GM10266 (cell line): ENCODE measurements at regions not wholly inside any gene's neighbourhood (a gene's known extent, or its start where the extent isn't known, plus 50 kb on each side); places are given as distances from the start of the nearest gene placed in this dataset.
"Not testable (repeated sequence)": the region's sequence is repeated elsewhere in the genome, so short reads cannot be mapped to it uniquely, and the experiment has no call there.

Experiments
- DNase-seq: peaks from one replicate; pipeline ENCODE4 v3.0.0; 2012; ENCODE audit errors: extremely low spot score
- TF ChIP-seq, protein P1 (sequence below): IDR thresholded peaks from 2 replicates; pipeline ENCODE4 v1.5.1; 2012; ENCODE audit warnings: mild to moderate bottlenecking, low read depth; ENCODE audit not compliant: control insufficient read depth, insufficient read depth; ENCODE audit errors: missing control alignments

DNA sequence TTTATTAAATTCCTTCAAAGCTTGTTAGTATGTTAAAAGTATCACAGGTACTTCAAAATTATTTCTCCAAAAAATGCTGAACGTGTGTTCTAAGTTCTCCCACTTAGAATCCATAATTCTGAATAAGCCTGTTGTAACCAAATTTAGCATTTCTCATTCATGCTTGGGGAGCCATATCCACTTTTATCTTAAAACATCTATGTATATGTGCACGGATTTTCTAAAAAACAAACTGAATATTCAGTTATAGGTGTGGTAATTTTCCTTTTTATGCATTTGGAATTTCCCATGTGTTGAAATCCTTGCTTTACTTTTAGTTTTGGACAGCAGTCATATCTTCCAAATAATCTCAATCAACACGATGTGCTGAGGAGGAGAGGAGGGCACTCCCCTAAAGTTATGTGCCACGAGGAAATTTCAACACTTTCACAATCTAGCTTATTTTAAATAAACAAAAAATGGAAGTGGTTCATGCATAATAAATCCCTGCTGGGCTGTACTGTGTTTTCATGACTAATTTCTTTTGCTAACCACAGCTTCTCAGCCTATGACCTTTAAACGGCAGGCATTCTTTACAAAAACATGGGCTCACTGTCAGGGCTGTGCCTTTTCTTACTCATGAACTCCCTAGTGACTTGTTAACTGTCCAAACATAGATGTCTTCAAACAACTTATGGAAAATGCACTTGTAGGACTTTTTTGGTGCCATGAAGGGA is 380.3 kb upstream of the SEMA3C start:
- TF ChIP-seq, protein P1, sequence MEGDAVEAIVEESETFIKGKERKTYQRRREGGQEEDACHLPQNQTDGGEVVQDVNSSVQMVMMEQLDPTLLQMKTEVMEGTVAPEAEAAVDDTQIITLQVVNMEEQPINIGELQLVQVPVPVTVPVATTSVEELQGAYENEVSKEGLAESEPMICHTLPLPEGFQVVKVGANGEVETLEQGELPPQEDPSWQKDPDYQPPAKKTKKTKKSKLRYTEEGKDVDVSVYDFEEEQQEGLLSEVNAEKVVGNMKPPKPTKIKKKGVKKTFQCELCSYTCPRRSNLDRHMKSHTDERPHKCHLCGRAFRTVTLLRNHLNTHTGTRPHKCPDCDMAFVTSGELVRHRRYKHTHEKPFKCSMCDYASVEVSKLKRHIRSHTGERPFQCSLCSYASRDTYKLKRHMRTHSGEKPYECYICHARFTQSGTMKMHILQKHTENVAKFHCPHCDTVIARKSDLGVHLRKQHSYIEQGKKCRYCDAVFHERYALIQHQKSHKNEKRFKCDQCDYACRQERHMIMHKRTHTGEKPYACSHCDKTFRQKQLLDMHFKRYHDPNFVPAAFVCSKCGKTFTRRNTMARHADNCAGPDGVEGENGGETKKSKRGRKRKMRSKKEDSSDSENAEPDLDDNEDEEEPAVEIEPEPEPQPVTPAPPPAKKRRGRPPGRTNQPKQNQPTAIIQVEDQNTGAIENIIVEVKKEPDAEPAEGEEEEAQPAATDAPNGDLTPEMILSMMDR: no peak
- DNase-seq: no peak

DNA sequence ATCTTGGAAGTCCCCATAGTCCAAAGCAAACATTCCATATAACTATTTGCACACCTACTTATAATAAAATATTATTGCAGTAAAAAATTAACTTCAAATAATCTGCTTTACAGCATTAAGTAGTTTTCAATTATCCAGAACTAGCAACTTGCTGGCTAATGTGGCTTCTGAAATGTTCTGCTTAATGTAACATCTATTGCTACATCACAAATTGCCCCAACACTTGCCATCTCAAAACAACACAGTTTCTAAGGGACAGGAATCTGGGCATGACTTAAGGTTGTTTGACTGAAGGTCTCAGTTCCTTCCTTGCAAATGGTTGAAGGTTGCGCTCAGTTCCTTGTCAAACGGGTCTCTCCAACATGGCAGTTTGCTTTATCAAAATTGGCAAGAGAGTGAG is 378.5 kb upstream of the SEMA3C start:
- TF ChIP-seq, protein P1: no peak
- no peak for DNase-seq

DNA sequence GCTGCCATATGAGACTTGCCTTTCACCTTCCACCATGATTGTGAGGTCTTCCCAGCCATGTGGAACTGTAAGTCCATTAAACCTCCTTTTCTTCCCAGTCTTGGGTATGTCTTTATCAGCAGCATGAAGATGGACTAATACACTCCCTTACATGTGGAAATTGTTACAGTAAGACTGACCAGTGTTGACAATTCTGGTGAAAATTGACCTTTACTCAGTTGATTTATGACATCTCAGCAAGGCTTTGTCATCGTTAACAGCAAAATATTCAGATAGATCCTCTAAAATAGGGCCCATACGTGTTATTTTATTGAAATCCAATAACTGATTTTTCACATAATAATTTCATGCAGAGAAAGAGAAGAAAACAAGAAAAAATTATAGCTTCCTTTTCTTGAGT is 377.9 kb upstream of the SEMA3C start:
- TF ChIP-seq, protein P1: no peak
- no peak for DNase-seq

DNA sequence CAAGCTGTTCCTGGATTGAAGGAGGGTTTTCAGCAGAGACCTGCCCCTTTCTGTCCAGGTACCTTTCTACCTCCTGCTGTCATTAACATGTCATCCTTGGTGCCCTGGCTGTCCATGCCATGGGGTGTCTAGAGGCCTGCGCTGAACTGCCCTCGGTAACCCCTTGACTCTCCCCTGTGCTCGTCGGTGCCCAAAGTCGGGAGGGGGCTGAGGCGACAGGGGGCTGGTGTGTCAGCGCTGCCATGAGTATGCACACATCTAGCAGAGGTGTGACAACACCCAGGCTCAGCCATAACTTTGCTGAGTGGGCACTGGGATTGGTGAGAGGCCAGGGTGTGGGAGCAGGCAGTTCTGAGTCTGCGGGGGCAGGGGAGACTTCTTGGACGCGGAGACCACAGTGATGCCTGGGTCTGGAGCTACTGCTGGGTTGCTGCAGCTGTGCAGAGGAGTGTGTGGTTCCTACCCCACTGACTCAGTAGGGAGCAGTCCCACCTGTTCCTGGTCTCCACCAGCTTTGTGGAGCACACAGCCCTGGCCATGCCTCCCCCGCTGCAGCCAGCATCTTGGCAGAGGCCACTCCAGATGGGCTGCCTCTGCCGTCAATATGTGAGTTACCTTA is 376.2 kb upstream of the SEMA3C start:
- TF ChIP-seq, protein P1: no peak
- DNase-seq: no peak

DNA sequence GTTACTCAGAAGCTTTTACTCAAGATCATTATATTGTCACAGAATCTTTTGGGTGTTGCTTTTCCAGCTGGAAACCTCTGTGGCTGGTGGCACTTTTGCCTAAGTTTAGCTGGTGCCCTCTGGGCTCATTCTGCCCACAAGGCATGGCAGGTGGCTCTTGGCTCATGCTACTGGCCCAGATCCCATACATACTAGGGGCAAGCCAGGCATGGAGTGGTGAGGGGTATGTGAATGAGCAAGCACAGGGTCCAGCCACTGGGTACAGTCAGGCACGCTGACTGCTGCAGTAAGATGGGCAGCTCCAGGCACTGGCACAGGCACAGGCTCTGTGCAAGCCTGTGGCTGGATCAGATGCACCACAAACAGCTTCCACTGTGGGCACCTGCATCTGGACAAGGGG is 375.0 kb upstream of the SEMA3C start:
- TF ChIP-seq, protein P1: no peak
- DNase-seq: no peak

DNA sequence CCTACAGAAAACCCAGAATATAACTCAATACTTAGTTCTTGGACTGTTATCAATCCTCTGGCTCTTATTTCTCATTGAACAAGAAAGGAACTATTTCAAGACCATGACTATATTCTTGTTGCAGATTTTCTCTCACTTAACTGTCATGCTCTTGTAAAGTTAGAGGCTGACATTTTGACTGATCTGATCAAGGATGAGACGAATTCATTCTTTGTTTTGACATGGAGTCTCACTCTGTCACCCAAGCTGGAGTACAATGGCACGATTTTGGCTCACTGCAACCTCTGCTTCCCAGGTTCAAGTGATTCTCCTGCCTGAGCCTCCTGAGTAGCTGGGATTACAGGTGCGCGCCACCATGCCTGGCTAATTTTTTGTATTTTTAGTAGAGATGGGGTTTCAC is 367.9 kb upstream of the SEMA3C start:
- DNase-seq: not testable (repeated sequence)

DNA sequence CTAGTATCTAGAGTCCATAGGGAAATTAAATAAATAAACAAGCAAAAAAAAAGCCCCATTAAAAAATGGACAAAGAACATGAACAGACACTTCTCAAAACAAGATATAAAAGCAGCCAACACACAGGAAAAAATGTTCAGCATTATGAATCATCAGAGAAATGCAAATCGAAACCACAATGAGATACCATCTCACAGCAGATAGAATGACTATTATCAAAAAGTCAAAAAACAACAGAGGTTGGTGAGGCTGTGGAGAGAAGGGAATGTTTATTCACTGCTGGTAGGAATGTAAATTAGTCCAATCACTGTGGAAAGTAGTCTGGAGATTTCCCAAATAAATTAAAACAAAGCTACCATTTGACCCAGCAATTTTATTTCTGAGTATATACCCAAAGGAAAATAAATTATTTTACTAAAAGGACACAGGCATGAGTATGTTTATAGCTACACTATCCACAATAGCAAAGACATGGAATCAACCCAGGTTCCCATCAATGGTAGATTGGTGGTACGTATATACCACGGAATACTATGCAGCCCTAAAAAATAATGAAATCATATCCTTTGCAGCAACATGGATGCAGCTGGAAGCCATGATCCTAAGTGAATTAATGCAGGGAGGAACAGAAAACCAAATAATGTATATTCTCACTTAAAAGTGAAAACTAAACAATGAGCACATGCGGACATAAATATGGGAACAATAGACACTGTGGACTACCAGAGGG is 366.5 kb upstream of the SEMA3C start:
- DNase-seq: no peak
- TF ChIP-seq, protein P1: no peak
